SK-N-SH treated with all-trans-retinoic acid at 6 μM for 48 hours (cell line): ENCODE measurements at regions not wholly inside any gene's neighbourhood (a gene's known extent, or its start where the extent isn't known, plus 50 kb on each side); places are given as distances from the start of the nearest gene placed in this dataset.
"Not testable (repeated sequence)": the region's sequence is repeated elsewhere in the genome, so short reads cannot be mapped to it uniquely, and the experiment has no call there.

Experiments used
- CSDC2 ChIP-seq: fragments of 250-450 bp; sonication (Bioruptor Pico); IDR thresholded peaks from 2 replicates; pipeline ENCODE4 v1.5.0; 2020; ENCODE audit warnings: mild to moderate bottlenecking, moderate library complexity
- GLIS3 ChIP-seq: fragments of 250-450 bp; sonication (Bioruptor Pico); IDR thresholded peaks from 2 replicates; pipeline ENCODE4 v1.5.0; 2020; ENCODE audit warnings: mild to moderate bottlenecking, moderate library complexity
- PPARA ChIP-seq: fragments of 250-450 bp; sonication (Bioruptor Pico); IDR thresholded peaks from 2 replicates; pipeline ENCODE4 v1.5.0; 2020; ENCODE audit warnings: mild to moderate bottlenecking, borderline replicate concordance
- RARB ChIP-seq: fragments of 250-450 bp; sonication (Bioruptor Pico); IDR thresholded peaks from 2 replicates; pipeline ENCODE4 v1.8.0; 2021; ENCODE audit warnings: mild to moderate bottlenecking, moderate library complexity
- ZFP3 ChIP-seq: fragments of 250-450 bp; sonication (Bioruptor Pico); IDR thresholded peaks from 2 replicates; pipeline ENCODE4 v1.5.0; 2020; ENCODE audit warnings: mild to moderate bottlenecking, moderate library complexity
- ZFP30 ChIP-seq: fragments of 450-650 bp; formaldehyde crosslinking; IDR thresholded peaks from 2 replicates; pipeline ENCODE4 v1.5.0; 2022; ENCODE audit warnings: mild to moderate bottlenecking, moderate library complexity
- TF ChIP-seq, protein P1 (sequence below): fragments of 250-450 bp; sonication (Bioruptor Pico); IDR thresholded peaks from 2 replicates; pipeline ENCODE4 v1.5.1; 2021; ENCODE audit warnings: mild to moderate bottlenecking, moderate library complexity

DNA sequence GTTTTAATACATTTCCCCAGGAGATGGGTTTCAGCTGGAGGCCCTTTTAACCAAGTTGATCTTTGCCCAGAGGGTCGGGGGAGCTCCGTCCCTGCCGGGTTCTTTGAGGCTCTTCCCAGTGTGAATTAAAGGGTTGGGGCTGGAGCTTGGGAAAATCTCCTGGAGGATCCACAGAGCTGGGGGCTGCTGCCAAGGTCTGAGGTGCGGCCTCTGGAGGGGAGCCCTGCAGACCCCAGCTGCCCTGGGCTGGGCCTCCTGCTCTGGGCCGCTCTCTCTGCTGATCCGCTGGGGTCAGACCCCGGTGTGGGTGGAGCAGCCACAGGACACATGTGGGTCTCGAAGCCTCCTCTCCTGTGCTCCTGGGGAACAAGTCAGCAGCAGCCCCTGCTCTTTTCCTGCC, 51.4 kb upstream of the SFSWAP start:
- not testable (repeated sequence) for TF ChIP-seq GLIS3; RARB (CRISPR knock-in tag); CSDC2 (CRISPR knock-in tag); ZFP30; PPARA; ZFP3
- TF ChIP-seq, protein P1, sequence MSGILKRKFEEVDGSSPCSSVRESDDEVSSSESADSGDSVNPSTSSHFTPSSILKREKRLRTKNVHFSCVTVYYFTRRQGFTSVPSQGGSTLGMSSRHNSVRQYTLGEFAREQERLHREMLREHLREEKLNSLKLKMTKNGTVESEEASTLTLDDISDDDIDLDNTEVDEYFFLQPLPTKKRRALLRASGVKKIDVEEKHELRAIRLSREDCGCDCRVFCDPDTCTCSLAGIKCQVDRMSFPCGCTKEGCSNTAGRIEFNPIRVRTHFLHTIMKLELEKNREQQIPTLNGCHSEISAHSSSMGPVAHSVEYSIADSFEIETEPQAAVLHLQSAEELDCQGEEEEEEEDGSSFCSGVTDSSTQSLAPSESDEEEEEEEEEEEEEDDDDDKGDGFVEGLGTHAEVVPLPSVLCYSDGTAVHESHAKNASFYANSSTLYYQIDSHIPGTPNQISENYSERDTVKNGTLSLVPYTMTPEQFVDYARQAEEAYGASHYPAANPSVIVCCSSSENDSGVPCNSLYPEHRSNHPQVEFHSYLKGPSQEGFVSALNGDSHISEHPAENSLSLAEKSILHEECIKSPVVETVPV (CRISPR knock-in tag): not testable (repeated sequence)
